ENCODE measurements at regions not wholly inside any gene's neighbourhood (a gene's known extent, or its start where the extent isn't known, plus 50 kb on each side); places are given as distances from the start of the nearest gene placed in this dataset.

GRCh38 chr5:158119961-158120723 is 261.2 kb upstream of the CLINT1 start:
- no peak for TF ChIP-seq POLR2A (IDR thresholded peaks at IDR 0.05; ENCODE audit: low read depth, low read length)
- TF ChIP-seq RFX5 (IDR thresholded peaks at IDR 0.05; ENCODE audit: low read depth, low read length) = no peak
- TF ChIP-seq POLR2AphosphoS5 (IDR thresholded peaks at IDR 0.05; ENCODE audit: low read length) = no peak
- TF ChIP-seq YY1 (IDR thresholded peaks at IDR 0.05; ENCODE audit: low read depth, low read length) = no peak
- TF ChIP-seq, protein P1, sequence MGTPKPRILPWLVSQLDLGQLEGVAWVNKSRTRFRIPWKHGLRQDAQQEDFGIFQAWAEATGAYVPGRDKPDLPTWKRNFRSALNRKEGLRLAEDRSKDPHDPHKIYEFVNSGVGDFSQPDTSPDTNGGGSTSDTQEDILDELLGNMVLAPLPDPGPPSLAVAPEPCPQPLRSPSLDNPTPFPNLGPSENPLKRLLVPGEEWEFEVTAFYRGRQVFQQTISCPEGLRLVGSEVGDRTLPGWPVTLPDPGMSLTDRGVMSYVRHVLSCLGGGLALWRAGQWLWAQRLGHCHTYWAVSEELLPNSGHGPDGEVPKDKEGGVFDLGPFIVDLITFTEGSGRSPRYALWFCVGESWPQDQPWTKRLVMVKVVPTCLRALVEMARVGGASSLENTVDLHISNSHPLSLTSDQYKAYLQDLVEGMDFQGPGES (IDR thresholded peaks at IDR 0.05) = no peak
